ENCODE measurements at regions not wholly inside any gene's neighbourhood (a gene's known extent, or its start where the extent isn't known, plus 50 kb on each side); places are given as distances from the start of the nearest gene placed in this dataset.

DNA sequence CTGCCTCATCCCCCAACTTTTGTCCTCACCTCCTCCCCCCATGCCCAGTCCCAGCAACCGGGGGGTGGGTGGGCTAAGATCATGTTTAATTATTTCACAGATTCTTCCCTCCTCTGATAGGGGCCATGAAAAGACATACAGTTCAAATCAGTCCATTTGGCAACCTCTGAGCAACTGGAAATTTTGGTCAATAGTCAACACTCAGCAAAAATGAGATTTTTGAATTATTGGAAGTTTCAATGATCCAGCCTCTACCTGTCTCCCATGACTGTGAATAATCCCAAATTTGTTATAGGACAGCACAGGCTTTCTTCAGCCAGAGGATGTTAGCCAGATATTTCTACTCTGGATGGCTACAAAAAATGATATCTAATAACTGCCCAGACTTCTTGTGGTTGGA, 549.9 kb downstream of the TNS1 start:
- no peak for DNase-seq (ENCODE audit: low read depth in 1 of 2, low spot score in 1 of 2)

DNA sequence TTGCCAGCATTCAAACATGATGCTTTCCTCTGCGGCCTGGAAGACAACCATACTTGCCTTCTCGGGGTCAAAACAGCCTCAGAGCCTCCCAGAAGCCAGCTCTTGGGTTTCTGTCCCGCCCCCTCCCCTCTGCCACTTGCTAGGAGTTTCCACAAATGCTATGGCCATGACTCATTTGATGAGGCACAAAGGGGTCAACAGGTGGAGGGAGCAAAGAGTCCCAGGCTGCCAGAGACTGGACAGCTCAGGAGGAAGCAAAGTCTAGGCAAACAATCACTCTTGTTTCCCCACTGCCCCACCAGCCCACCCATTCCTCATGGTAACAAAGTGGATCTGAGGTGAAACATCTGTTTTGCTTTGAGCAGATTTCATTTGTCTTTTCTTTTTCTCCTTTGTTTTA, 551.1 kb downstream of the TNS1 start:
- no peak for DNase-seq (ENCODE audit: low read depth in 1 of 2, low spot score in 1 of 2)

GRCh38 chr2:217449444-217449843, 553.4 kb downstream of the TNS1 start:
- no peak for DNase-seq (ENCODE audit: low read depth in 1 of 2, low spot score in 1 of 2)

DNA sequence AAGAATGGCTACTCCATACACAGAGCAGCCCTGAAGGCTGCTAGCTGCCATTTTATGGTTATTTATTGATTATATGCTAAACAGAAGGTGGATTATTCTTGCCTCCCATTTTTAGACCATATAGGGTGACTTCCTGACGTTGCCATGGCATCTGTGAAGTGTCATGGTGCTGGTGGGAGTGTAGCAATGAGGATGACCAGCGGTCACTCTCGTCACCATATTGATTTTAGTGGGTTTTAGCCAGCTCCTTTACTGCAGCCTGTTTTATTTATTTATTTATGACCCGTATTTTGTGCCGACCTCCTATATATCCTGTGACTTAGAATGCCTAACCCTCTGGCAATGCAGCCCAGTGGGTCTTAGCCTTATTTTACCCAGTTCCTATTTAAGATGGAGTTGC, 553.9 kb downstream of the TNS1 start:
- DNase-seq (ENCODE audit: low read depth in 1 of 2, low spot score in 1 of 2): no peak

DNA sequence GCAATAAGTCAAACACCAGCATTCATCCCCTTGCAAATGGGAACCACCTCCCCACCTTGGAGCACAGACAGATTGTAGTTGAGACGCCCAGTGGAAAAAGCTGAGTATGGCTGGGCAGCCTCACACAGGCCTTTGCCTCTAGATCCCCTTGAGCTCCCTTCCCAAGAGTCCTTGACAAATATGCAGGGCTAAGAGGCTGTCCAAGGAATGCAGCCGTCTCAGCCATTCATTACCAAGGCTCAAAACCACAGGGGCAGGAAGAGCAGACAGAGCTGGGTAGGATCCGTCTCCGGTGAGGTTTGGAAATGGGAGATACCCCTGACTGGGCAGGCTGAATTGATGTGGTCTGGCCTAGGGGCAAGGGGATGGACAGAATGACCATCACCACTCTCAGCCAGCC, 557.1 kb downstream of the TNS1 start:
- no peak for DNase-seq (ENCODE audit: low read depth in 1 of 2, low spot score in 1 of 2)

DNA sequence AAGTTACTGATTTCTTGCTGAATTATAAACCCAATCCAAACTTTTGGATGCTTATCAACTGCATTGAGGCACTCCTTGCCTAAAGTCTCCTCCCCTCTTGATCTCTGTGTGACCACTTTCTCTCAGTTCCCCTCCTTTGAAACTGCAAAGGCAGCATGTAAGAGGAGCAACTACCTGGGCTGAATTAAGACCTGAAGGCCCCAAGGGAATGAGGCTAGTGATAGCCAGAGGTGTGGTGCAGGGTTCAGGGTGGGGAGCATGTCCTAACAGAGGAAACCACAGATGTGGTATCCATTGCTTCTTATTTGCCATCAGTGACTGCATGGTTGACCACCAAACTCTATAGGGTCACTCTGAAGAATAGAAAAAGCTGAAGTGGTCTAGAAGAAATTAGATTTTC, 557.9 kb downstream of the TNS1 start:
- no peak for DNase-seq (ENCODE audit: low read depth in 1 of 2, low spot score in 1 of 2)

DNA sequence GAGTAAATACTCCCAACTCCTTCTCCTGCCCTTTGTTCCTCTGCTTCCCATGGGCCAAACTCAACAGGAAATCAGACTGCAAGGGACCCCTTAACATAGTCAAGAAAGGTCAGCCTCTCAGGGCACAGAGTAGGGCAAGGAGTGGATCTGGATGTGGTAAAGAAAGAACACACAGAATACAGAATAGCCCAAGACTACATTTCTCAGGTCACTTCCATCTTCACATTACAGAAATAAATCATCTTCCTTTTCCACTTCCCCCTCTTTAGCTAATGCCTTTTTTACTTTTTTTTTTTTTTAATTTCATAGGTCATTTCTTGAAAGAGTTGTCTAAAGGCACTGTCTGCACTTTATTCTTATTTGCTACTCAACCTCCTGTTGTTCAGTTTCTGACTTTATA, 558.3 kb downstream of the TNS1 start:
- DNase-seq (ENCODE audit: low read depth in 1 of 2, low spot score in 1 of 2): no peak

GRCh38 chr2:217443601-217444000, 559.2 kb downstream of the TNS1 start:
- DNase-seq (ENCODE audit: low read depth in 1 of 2, low spot score in 1 of 2): no peak

DNA sequence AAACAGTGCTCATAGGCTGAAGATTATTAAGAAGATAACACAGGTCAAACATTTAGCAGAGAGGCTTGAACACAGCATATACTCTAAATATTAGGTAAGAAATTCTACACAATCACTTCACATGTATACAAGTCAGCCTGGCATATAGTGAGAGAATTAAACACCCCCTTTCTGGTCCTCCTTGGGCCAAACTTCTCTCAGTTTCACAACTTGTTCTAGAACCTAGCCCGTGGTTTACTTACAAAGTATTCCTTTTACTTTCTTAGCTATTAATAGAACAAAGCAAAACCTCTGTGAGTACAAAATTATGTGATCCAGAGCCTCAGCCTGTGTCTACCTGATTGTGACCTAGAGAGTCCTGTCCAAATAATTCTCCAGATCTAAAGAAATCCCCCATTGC, 562.8 kb downstream of the TNS1 start:
- DNase-seq (ENCODE audit: low read depth in 1 of 2, low spot score in 1 of 2): no peak

- DNase-seq (ENCODE audit: low read depth in 1 of 2, low spot score in 1 of 2): no peak
Observed at GRCh38 chr2:217438821-217439220, 564.0 kb downstream of the TNS1 start.

- DNase-seq (ENCODE audit: low read depth in 1 of 2, low spot score in 1 of 2): no peak
Observed at GRCh38 chr2:217438136-217438535, 564.7 kb downstream of the TNS1 start.

GRCh38 chr2:217437290-217437870, 565.4 kb downstream of the TNS1 start:
- DNase-seq (ENCODE audit: low read depth in 1 of 2, low spot score in 1 of 2): no peak

GRCh38 chr2:217436386-217436785, 566.4 kb downstream of the TNS1 start:
- no peak for DNase-seq (ENCODE audit: low read depth in 1 of 2, low spot score in 1 of 2)

DNA sequence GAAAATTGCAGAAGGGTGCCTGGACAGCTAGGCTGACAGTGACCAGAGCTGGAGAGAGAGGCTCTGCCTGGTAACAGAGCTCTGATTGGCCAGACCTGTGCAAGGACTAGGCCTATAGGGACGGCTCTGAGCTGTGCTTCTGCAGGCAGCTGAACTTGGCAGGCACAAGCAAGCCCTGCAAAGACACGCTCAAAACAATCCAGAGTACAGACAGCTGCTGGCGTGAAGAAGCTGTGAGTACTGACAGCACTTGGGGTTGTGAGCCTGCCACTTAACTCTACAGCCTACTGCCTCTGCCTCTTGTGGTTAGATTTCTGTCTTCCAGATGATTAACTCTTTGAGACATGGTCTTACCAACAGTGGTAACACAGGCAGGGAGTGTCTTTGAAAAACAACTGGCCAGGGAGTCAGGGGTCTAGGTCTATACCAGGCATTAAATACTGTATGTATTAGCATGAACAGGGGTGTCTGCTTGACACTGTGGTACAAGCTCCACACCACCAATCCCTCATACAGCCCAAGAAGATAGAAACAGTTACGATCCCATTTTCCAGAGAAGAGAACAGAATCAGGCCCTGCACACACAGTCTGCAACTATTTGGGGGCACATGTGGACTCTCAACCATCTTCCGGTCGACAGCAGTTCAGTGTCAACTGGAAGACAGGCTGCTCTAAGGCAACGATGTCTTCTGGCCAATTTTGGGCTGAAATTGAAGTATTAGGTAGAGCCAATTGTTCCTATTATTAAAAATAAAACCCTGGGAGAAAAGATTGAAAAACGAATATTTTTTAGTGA, 568.4 kb downstream of the TNS1 start:
- DNase-seq (ENCODE audit: low read depth in 1 of 2, low spot score in 1 of 2): no peak

- DNase-seq (ENCODE audit: low read depth in 1 of 2, low spot score in 1 of 2): no peak
Observed at GRCh38 chr2:217433522-217433921, 569.3 kb downstream of the TNS1 start.

DNA sequence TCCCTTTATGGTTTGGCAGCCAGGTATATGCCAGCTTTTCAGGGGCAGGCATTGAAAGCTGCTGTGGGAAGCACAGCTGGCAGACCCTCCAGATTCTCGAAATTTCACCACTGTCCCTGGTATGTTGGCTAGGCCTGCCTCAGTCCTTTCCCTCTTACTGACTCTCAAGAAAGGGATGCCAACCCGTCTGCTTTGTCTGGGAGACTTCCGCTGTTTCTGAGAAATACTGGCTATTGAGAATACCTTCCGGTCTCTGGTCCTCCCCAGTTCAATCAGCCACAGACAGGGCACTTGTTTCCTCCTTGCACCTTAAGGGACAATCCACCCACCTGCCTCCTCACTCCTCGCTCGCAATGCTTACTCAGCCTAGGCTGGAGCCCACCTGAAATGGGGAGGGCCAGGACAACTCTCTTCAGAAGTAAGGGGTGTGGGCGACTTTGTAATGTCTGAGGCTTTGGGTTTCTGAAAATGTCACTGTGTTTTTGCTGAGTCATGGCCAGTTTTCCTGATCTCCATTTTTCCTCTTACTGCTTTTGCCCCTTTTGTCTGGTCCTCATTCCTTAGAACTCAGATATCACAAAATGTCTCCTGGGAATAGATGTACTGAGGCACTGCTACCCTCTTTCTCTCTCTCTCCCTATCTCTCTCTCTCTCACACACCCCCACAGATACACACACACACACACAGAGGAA, 571.1 kb downstream of the TNS1 start:
- DNase-seq (ENCODE audit: low read depth in 1 of 2, low spot score in 1 of 2): no peak

DNA sequence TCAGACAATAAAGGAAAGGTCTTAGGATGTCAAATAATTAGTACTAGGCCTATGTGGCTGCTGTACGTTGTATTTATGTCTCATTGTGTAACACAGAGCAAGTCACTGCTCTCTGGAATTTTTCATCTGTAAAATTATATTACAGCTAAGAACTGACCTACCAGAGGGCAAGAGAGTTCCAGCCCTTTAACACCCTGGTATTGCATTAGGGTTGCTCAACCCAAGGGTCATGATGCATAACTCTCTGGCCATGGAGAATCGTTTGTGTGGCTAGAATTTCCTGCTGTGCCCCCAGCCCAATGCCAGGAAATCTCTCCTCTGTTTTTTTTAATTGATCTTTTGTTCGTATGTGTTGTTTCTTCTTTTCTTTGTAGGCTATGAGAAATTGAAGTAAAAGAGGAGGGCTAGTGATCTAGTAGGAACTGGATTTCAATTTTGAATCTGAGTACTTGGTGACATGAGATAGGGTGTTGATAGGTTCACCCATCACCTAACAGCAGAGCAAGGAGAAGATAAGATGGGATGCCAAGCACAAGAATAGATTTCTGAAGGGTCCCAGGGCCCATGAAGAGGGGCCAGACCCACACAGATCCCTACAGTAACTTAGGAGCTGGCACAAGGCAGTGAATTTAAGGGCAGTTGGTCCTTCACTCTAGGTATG, 571.2 kb upstream of the TNP1 start:
- no peak for DNase-seq (ENCODE audit: low read depth in 1 of 2, low spot score in 1 of 2)

- no peak for DNase-seq (ENCODE audit: low read depth in 1 of 2, low spot score in 1 of 2)
Observed at GRCh38 chr2:217429981-217430500, 570.2 kb upstream of the TNP1 start.

GRCh38 chr2:217421834-217422233, 562.0 kb upstream of the TNP1 start:
- DNase-seq (ENCODE audit: low read depth in 1 of 2, low spot score in 1 of 2): no peak

DNA sequence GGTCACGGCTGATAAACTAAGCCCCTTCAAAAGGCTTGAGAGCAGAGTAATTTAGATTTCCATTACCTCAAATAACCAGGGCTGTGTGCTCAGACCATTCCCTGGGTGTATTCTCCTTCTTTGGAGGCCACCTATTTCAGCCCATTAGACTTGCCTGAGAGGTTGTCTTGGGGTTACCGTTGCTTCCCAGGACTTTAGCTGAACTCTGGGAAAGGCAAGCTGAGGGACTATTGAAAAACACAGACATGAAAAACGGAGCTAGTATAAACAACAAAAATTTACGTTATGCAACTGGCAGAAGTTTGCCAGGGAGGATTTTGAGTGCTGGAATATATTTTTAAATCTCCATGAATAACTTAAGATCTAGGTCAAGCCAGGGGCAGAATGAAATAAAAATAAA, 561.0 kb upstream of the TNP1 start:
- DNase-seq (ENCODE audit: low read depth in 1 of 2, low spot score in 1 of 2): no peak

GRCh38 chr2:217419055-217419671, 559.3 kb upstream of the TNP1 start:
- DNase-seq (ENCODE audit: low read depth in 1 of 2, low spot score in 1 of 2): no peak

Data from activated T-helper 1 cell treated with anti-CD3 and anti-CD28 coated beads, Interleukin-2, amount 50 U/mL, for 16 hours (primary cell).